HFFc6 (cell line): ENCODE measurements at regions not wholly inside any gene's neighbourhood (a gene's known extent, or its start where the extent isn't known, plus 50 kb on each side); places are given as distances from the start of the nearest gene placed in this dataset.
A peak's percentile ranks its signal among the peaks of the same experiment; 100 is the strongest.
"Not testable (repeated sequence)": the region's sequence is repeated elsewhere in the genome, so short reads cannot be mapped to it uniquely, and the experiment has no call there.

Experiments used
- DNase-seq: peaks from one replicate; pipeline ENCODE4 v3.0.0-alpha.2; 2018
- H3K27ac Mint-ChIP-seq: 2 replicates; pipeline ENCODE4 v1.8.0; 2020; ENCODE audit warnings: mild to moderate bottlenecking, mixed read lengths
- H3K27me3 Mint-ChIP-seq: 2 replicates; pipeline ENCODE4 v1.8.0; 2021; ENCODE audit warnings: mild to moderate bottlenecking, moderate library complexity, mixed read lengths; ENCODE audit not compliant: insufficient read depth
- H3K36me3 Mint-ChIP-seq: 2 replicates; pipeline ENCODE4 v1.8.0; 2021; ENCODE audit warnings: low read depth, mixed read lengths
- H3K4me1 Mint-ChIP-seq: 2 replicates; pipeline ENCODE4 v1.8.0; 2020; ENCODE audit warnings: low read depth, mixed read lengths
- H3K4me3 Mint-ChIP-seq: 2 replicates; pipeline ENCODE4 v1.8.0; 2020; ENCODE audit warnings: mild to moderate bottlenecking, moderate library complexity, mixed read lengths
- H3K9me3 Mint-ChIP-seq: 2 replicates; pipeline ENCODE4 v1.8.0; 2020; ENCODE audit warnings: mild to moderate bottlenecking, mixed read lengths
- CTCF ChIP-seq: fragments of 200-600 bp; sonication (generic); IDR thresholded peaks from 2 replicates; pipeline ENCODE4 v1.5.0; 2021; ENCODE audit warnings: antibody characterized with exemption, mild to moderate bottlenecking

- Mint-ChIP-seq H3K4me3 (no peak overlapping the region), H3K36me3 (peaks cover 2% of the 10 kb centered on the region), H3K4me1 (peaks cover 31% of the 10 kb centered on the region), H3K27me3 (peaks cover 5% of the 10 kb centered on the region), H3K9me3 (peaks cover 15% of the 10 kb centered on the region), H3K27ac (no peak overlapping the region; the same call in 1 of the 2 replicates)
- no peak for TF ChIP-seq CTCF
- DNase-seq: no peak
These were observed 68.9 kb upstream of the NCOA3 start for GRCh38 chr20:47432834-47433210.

DNA sequence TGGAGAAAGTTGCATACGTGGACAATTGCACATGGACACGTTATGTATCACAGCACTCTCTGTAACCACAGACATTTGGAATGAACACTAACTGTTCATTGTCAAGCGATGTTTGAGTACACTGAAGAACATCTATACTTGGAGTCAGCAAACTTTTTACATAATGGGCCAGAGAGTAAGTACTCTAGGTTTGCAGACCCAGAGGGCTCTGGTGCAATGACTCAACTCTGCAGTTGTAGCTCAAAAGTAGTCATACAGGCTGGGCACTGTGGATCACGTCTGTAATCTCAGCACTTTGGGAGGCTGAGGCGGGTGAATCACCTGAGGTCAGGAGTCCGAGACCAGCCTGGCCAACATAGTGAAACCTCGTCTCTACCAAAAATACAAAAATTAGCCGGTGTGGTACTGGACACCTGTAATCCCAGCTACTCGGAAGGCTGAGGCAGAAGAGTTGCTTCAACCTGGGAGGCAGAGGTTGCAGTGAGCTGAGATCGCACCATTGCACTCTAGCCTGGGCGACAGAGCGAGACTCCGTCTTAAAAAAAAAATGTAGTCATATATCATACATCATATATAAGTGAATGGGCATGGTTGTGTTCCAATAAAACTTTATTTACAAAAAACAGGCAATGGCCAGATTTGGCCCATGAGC is 67.4 kb upstream of the NCOA3 start:
- Mint-ChIP-seq H3K4me1 (peaks cover 31% of the 10 kb centered on the region), H3K27ac (peak overlapping the region; percentile 82), H3K4me3 (peak overlapping the region; percentile 77)
- not testable (repeated sequence) for H3K36me3 Mint-ChIP-seq, H3K27me3 Mint-ChIP-seq, H3K9me3 Mint-ChIP-seq
- peak; percentile 88 for DNase-seq

GRCh38 chr20:47438464-47439381 is 63.0 kb upstream of the NCOA3 start:
- no peak for TF ChIP-seq CTCF
- Mint-ChIP-seq H3K9me3 (no peaks in the 10 kb centered on the region), H3K4me1 (peaks cover 21% of the 10 kb centered on the region), H3K36me3 (no peaks in the 10 kb centered on the region), H3K27ac (no peak overlapping the region), H3K27me3 (no peaks in the 10 kb centered on the region), H3K4me3 (no peak overlapping the region)
- DNase-seq: no peak

DNA sequence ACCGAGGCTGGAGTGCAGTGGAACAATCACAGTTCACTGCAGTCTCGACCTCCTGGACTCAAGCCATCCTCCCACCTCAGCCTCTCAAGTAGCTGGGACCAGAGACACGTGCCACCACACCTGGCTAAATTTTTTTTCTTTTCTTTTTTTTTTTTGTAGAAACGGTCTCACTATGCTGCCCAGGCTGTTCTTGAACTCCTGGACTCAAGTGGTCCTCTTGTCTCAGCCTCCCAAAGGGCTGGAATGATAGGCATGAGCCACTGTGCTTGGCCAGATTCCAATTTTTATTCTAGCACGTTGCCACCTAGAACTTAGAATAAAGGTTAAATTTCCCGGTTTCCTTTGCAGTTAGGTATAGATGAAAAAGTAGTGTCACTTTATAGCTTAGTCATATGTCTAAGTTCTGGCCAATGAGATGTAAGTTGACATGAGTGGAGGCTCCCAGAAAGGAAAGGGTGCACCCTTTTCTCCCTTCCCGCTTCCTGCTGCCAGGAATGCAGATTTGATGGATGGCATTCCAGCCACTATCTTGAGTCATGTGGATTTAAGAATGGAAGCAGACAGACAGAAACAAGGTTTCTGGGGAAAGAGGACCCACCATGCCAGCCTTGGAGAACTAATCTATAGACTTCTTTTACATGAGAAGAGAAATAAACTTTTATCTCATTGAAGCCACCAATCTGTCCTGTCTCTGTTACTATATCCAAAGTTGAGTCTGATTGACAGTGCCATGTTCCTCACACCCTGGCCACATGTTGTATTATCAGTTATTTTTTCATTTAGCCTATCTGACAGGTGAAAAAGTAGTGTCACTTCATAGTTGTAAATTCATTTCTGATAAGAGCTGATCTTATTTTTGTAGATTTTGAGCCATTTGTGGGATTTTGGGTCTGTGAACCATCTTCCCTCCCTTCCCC is 60.6 kb upstream of the NCOA3 start:
- DNase-seq: peak; percentile 6
- H3K9me3 Mint-ChIP-seq: no peaks in the 10 kb centered on the region
- no peak overlapping the region for H3K4me3 Mint-ChIP-seq
- H3K4me1 Mint-ChIP-seq: peaks cover 9% of the 10 kb centered on the region
- no peaks in the 10 kb centered on the region; the same call in 1 of the 2 replicates for H3K27me3 Mint-ChIP-seq
- no peak for TF ChIP-seq CTCF
- H3K27ac Mint-ChIP-seq: no peak overlapping the region
- no peaks in the 10 kb centered on the region for H3K36me3 Mint-ChIP-seq

- peaks cover 9% of the 10 kb centered on the region for H3K4me1 Mint-ChIP-seq
These were observed 59.9 kb upstream of the NCOA3 start for GRCh38 chr20:47441774-47442150.

GRCh38 chr20:47443060-47443459 is 58.6 kb upstream of the NCOA3 start:
- not testable (repeated sequence) for H3K4me1 Mint-ChIP-seq, H3K27me3 Mint-ChIP-seq, DNase-seq, H3K27ac Mint-ChIP-seq, H3K36me3 Mint-ChIP-seq, H3K4me3 Mint-ChIP-seq, H3K9me3 Mint-ChIP-seq

More at GRCh38 chr20:47441774-47442150, 59.9 kb upstream of the NCOA3 start:
- Mint-ChIP-seq H3K27me3 (no peaks in the 10 kb centered on the region; the same call in 1 of the 2 replicates), H3K27ac (no peak overlapping the region), H3K36me3 (no peaks in the 10 kb centered on the region), H3K4me3 (no peak overlapping the region), H3K9me3 (no peaks in the 10 kb centered on the region)
- DNase-seq: no peak
- TF ChIP-seq CTCF: no peak
